H9 (cell line): ENCODE measurements at regions not wholly inside any gene's neighbourhood (a gene's known extent, or its start where the extent isn't known, plus 50 kb on each side); places are given as distances from the start of the nearest gene placed in this dataset.
"Not testable (repeated sequence)": the region's sequence is repeated elsewhere in the genome, so short reads cannot be mapped to it uniquely, and the experiment has no call there.

Experiments
- DNase-seq: peaks from one replicate; pipeline ENCODE4 v3.0.0-alpha.2; 2017
- H2AFZ ChIP-seq: one replicate; pipeline ENCODE4 v1.6.1; 2013; ENCODE audit warnings: mild to moderate bottlenecking, low read length, control low read depth, moderate library complexity
- H2AK5ac ChIP-seq: 2 replicates; pipeline ENCODE4 v1.6.1; 2013; ENCODE audit warnings: low read length, control low read depth, mixed read lengths; ENCODE audit not compliant: insufficient read length
- H2BK120ac ChIP-seq: one replicate; pipeline ENCODE4 v1.6.1; 2013; ENCODE audit warnings: low read depth, mild to moderate bottlenecking, low read length, control low read depth, inconsistent platforms; ENCODE audit not compliant: poor library complexity, severe bottlenecking
- H2BK12ac ChIP-seq: 2 replicates; pipeline ENCODE4 v1.6.1; 2013; ENCODE audit warnings: low read length, control low read depth, mixed read lengths, low read depth; ENCODE audit not compliant: insufficient read length
- H2BK15ac ChIP-seq: 2 replicates; pipeline ENCODE4 v1.6.1; 2013; ENCODE audit warnings: low read depth, low read length, control low read depth
- H2BK20ac ChIP-seq: one replicate; pipeline ENCODE4 v1.6.1; 2013; ENCODE audit warnings: low read depth, mild to moderate bottlenecking, low read length, control low read depth, inconsistent platforms; ENCODE audit not compliant: poor library complexity, severe bottlenecking
- H2BK5ac ChIP-seq: 2 replicates; pipeline ENCODE4 v1.6.1; 2013; ENCODE audit warnings: low read length, control low read depth, mixed read lengths; ENCODE audit not compliant: insufficient read length
- H3K14ac ChIP-seq: 2 replicates; pipeline ENCODE4 v1.6.1; 2013; ENCODE audit warnings: low read length, control low read depth; ENCODE audit not compliant: insufficient read depth
- H3K18ac ChIP-seq: 2 replicates; pipeline ENCODE4 v1.6.1; 2013; ENCODE audit warnings: low read depth, mild to moderate bottlenecking, mixed read lengths, low read length, control low read depth; ENCODE audit not compliant: insufficient read length
- H3K23ac ChIP-seq: 2 replicates; pipeline ENCODE4 v1.6.1; 2013; ENCODE audit warnings: low read length, control low read depth, mixed read lengths, low read depth; ENCODE audit not compliant: insufficient read length
- H3K23me2 ChIP-seq: 2 replicates; pipeline ENCODE4 v1.6.1; 2013; ENCODE audit warnings: low read depth, mild to moderate bottlenecking, mixed read lengths, low read length, control low read depth; ENCODE audit not compliant: insufficient read length, poor library complexity, severe bottlenecking
- H3K27ac ChIP-seq: 2 replicates; pipeline ENCODE4 v1.5.1; 2013; ENCODE audit warnings: low read length, control low read depth, mixed read lengths, low read depth; ENCODE audit not compliant: insufficient read length
- H3K27me3 ChIP-seq: 2 replicates; pipeline ENCODE4 v1.6.1; 2013; ENCODE audit warnings: low read length, control low read depth, inconsistent platforms; ENCODE audit not compliant: insufficient read depth
- H3K4ac ChIP-seq: 2 replicates; pipeline ENCODE4 v1.6.1; 2013; ENCODE audit warnings: low read depth, mild to moderate bottlenecking, control low read depth, inconsistent platforms, low read length, moderate library complexity
- H3K4me1 ChIP-seq: 2 replicates; pipeline ENCODE4 v1.6.1; 2013; ENCODE audit warnings: low read length, control low read depth, inconsistent platforms; ENCODE audit not compliant: insufficient read depth
- H3K4me2 ChIP-seq: 2 replicates; pipeline ENCODE4 v1.6.1; 2013; ENCODE audit warnings: low read length, control low read depth, mixed read lengths; ENCODE audit not compliant: insufficient read length, insufficient read depth
- H3K56ac ChIP-seq: 2 replicates; pipeline ENCODE4 v1.6.1; 2013; ENCODE audit warnings: low read depth, mild to moderate bottlenecking, mixed read lengths, low read length, control low read depth; ENCODE audit not compliant: insufficient read length
- H3K79me1 ChIP-seq: 2 replicates; pipeline ENCODE4 v1.6.1; 2013; ENCODE audit warnings: low read depth, mild to moderate bottlenecking, moderate library complexity, low read length, control low read depth, inconsistent platforms; ENCODE audit not compliant: insufficient read depth, poor library complexity, severe bottlenecking
- H3K79me2 ChIP-seq: 2 replicates; pipeline ENCODE4 v1.6.1; 2013; ENCODE audit warnings: low read length, control low read depth, inconsistent platforms; ENCODE audit not compliant: insufficient read depth
- H3K9ac ChIP-seq: 2 replicates; pipeline ENCODE4 v1.6.1; 2013; ENCODE audit warnings: low read length, control low read depth, mixed read lengths; ENCODE audit not compliant: insufficient read length; ENCODE audit errors: extremely low read depth
- H3K9me3 ChIP-seq: one replicate; pipeline ENCODE4 v1.6.1; 2013; ENCODE audit warnings: low read depth, low read length, inconsistent platforms; ENCODE audit not compliant: control insufficient read depth
- H3T11ph ChIP-seq: one replicate; pipeline ENCODE4 v1.6.1; 2013; ENCODE audit warnings: mild to moderate bottlenecking, low read length, control low read depth, inconsistent platforms
- H4K20me1 ChIP-seq: one replicate; pipeline ENCODE4 v1.6.1; 2013; ENCODE audit not compliant: control insufficient read depth, insufficient read length, insufficient read depth
- H4K5ac ChIP-seq: 2 replicates; pipeline ENCODE4 v1.6.1; 2013; ENCODE audit warnings: low read depth, mild to moderate bottlenecking, mixed read lengths, low read length, control low read depth; ENCODE audit not compliant: insufficient read length
- H4K8ac ChIP-seq: replicated peaks from 2 replicates; pipeline ENCODE4 v1.6.1; 2013; ENCODE audit warnings: low read length, control low read depth, mixed read lengths, low read depth; ENCODE audit not compliant: insufficient read length
- H4K91ac ChIP-seq: 2 replicates; pipeline ENCODE4 v1.6.1; 2013; ENCODE audit warnings: low read depth, mild to moderate bottlenecking, moderate library complexity, mixed read lengths, low read length, control low read depth; ENCODE audit not compliant: insufficient read length
- H3K27ac Mint-ChIP-seq, 3 experiments: 2 replicates in 2 of 3; 3 replicates in 1 of 3; pipeline ENCODE4 v1.8.0; 2020 to 2021; ENCODE audit warnings: mixed read lengths in 3 of 3, mild to moderate bottlenecking in 1 of 3, moderate library complexity in 1 of 3
- H3K27me3 Mint-ChIP-seq: 2 replicates; pipeline ENCODE4 v1.8.0; 2021; ENCODE audit warnings: low read depth, mild to moderate bottlenecking, moderate library complexity, mixed read lengths
- H3K36me3 Mint-ChIP-seq, 3 experiments: 2 replicates in 2 of 3; 3 replicates in 1 of 3; pipeline ENCODE4 v1.8.0; 2020 to 2021; ENCODE audit warnings: low read depth in 3 of 3, mixed read lengths in 3 of 3; ENCODE audit not compliant: insufficient read depth in 1 of 3
- H3K4me1 Mint-ChIP-seq, 2 experiments: 2 replicates each; pipeline ENCODE4 v1.8.0; 2020; ENCODE audit warnings: mixed read lengths in 2 of 2
- H3K4me3 Mint-ChIP-seq, 2 experiments: 2 replicates in 1 of 2; 3 replicates in 1 of 2; pipeline ENCODE4 v1.8.0; 2020 to 2021; ENCODE audit warnings: mild to moderate bottlenecking in 2 of 2, mixed read lengths in 2 of 2, moderate library complexity in 1 of 2
- H3K9me3 Mint-ChIP-seq, 2 experiments: 2 replicates in 1 of 2; 3 replicates in 1 of 2; pipeline ENCODE4 v1.8.0; 2020; ENCODE audit warnings: mild to moderate bottlenecking in 2 of 2, mixed read lengths in 2 of 2, moderate library complexity in 1 of 2
- WGBS: extraction: QIAGEN DNeasy Blood & Tissue Kit; methylation state at CpG from one replicate; pipeline ENCODE4 v1.1.7; 2013; ENCODE audit warnings: missing lambda C conversion rate, low lambda C conversion rate, mixed read lengths; ENCODE audit not compliant: insufficient read length; ENCODE audit errors: extremely low coverage; 5-methylcytosine and 5-hydroxymethylcytosine counted together

GRCh38 chr6:30815041-30815742 lies 69.1 kb upstream of the DDR1 start:
- not testable (repeated sequence) for H3K4me1 ChIP-seq, H3K18ac ChIP-seq, H3K56ac ChIP-seq, H3K79me1 ChIP-seq, H4K5ac ChIP-seq, H4K8ac ChIP-seq, H3K9me3 ChIP-seq, H2AK5ac ChIP-seq, H3K14ac ChIP-seq, H4K20me1 ChIP-seq, H2BK15ac ChIP-seq, H2BK5ac ChIP-seq, H2BK12ac ChIP-seq, H3K9me3 Mint-ChIP-seq, H3T11ph ChIP-seq, H3K79me2 ChIP-seq, DNase-seq, H3K4me3 Mint-ChIP-seq, H2BK120ac ChIP-seq, H3K27me3 Mint-ChIP-seq, H3K23me2 ChIP-seq, H3K27me3 ChIP-seq, H3K4me2 ChIP-seq, H2BK20ac ChIP-seq, H4K91ac ChIP-seq, H3K36me3 Mint-ChIP-seq, H3K4ac ChIP-seq, H3K23ac ChIP-seq, H3K9ac ChIP-seq, H2AFZ ChIP-seq, H3K27ac ChIP-seq
- Mint-ChIP-seq H3K27ac (peak overlapping the region in 1 of 3 experiments; percentile 35; a peak in 2 of 7 replicates), H3K4me1 (peaks cover 18 to 27% of the 10 kb centered on the region in 2 experiments)
- WGBS: no CpG with 5 or more reads among the region's 12 CpGs
